ENCODE measurements at regions not wholly inside any gene's neighbourhood (a gene's known extent, or its start where the extent isn't known, plus 50 kb on each side); places are given as distances from the start of the nearest gene placed in this dataset.

GRCh38 chr12:43063650-43064049, 474.1 kb upstream of the PRICKLE1 start:
- Histone ChIP-seq H3K36me3 (ENCODE audit: control insufficient read depth in 2 of 2, extremely low read depth in 1 of 2, insufficient read depth in 2 of 2, low read length in 2 of 2) (no peaks in the 10 kb centered on the region), H3K27me3 (ENCODE audit: control insufficient read depth in 2 of 2, insufficient read depth in 2 of 2, low read length in 2 of 2) (no peaks in the 10 kb centered on the region), H2AFZ (ENCODE audit: low read depth, low read length) (no peak overlapping the region), H3K79me2 (ENCODE audit: control insufficient read depth, insufficient read depth, low read length) (no peaks in the 10 kb centered on the region), H3K4me3 (replicated peaks in 1 of 3; ENCODE audit: insufficient read depth in 1 of 3, low read depth in 1 of 3, low read length in 3 of 3) (no peak overlapping the region), H4K20me1 (replicated peaks; ENCODE audit: control insufficient read depth, extremely low read depth, insufficient read depth, low read length) (no peaks in the 10 kb centered on the region), H3K9me3 (replicated peaks; ENCODE audit: control insufficient read depth, insufficient read depth, low read length) (no peaks in the 10 kb centered on the region), H3K27ac (ENCODE audit: insufficient read depth, low read depth, low read length) (no peak overlapping the region), H3K9me1 (replicated peaks; ENCODE audit: control insufficient read depth, extremely low read depth, insufficient read depth, low read length) (no peaks in the 10 kb centered on the region), H3K4me2 (ENCODE audit: insufficient read depth, low read length) (no peak overlapping the region), H3K4me1 (ENCODE audit: control insufficient read depth, extremely low read depth, insufficient read depth, low read length) (no peaks in the 10 kb centered on the region), H3K9ac (replicated peaks; ENCODE audit: extremely low read depth, insufficient read depth, low read length) (no peak overlapping the region)
- no peak for FAIRE-seq
- DNase-seq (ENCODE audit: low read depth, low spot score) = no peak
- dilution Hi-C loops (cut with MboI; ENCODE audit: extremely low pct_ligation_motif_present, low sequenced_read_pairs) (no loop called here), intact Hi-C loops (cut with micrococcal nuclease) (no loop called here)
- TF ChIP-seq GATA2 (IDR thresholded peaks at IDR 0.05; ENCODE audit: insufficient read depth, insufficient read length, low read depth, low read length) (no peak), MYC (IDR thresholded peaks at IDR 0.05; ENCODE audit: low read depth, low read length) (no peak), JUN (IDR thresholded peaks at IDR 0.05; ENCODE audit: borderline replicate concordance, insufficient read depth, insufficient read length, low read depth) (no peak), POLR2A (IDR thresholded peaks at IDR 0.05; ENCODE audit: low read depth, low read length) (no peak), CTCF (IDR thresholded peaks at IDR 0.05; ENCODE audit: extremely low read depth in 1 of 2, insufficient read depth in 1 of 2, low read depth in 1 of 2, low read length in 2 of 2) (no peak)
- POLR2A ChIA-PET = no interaction called here
- no TSS peak for BruUV-seq (replicated peaks)
- CTCF ChIA-PET = no interaction called here

GRCh38 chr12:43062201-43062895, 472.8 kb upstream of the PRICKLE1 start:
- Histone ChIP-seq H3K4me2 (ENCODE audit: insufficient read depth, low read length) (no peak overlapping the region), H3K79me2 (ENCODE audit: control insufficient read depth, insufficient read depth, low read length) (no peaks in the 10 kb centered on the region), H3K9me3 (replicated peaks; ENCODE audit: control insufficient read depth, insufficient read depth, low read length) (no peaks in the 10 kb centered on the region), H3K36me3 (ENCODE audit: control insufficient read depth in 2 of 2, extremely low read depth in 1 of 2, insufficient read depth in 2 of 2, low read length in 2 of 2) (no peaks in the 10 kb centered on the region), H3K4me1 (ENCODE audit: control insufficient read depth, extremely low read depth, insufficient read depth, low read length) (no peaks in the 10 kb centered on the region), H2AFZ (ENCODE audit: low read depth, low read length) (no peak overlapping the region), H4K20me1 (replicated peaks; ENCODE audit: control insufficient read depth, extremely low read depth, insufficient read depth, low read length) (no peaks in the 10 kb centered on the region), H3K9me1 (replicated peaks; ENCODE audit: control insufficient read depth, extremely low read depth, insufficient read depth, low read length) (no peaks in the 10 kb centered on the region), H3K4me3 (replicated peaks in 1 of 3; ENCODE audit: insufficient read depth in 1 of 3, low read depth in 1 of 3, low read length in 3 of 3) (no peak overlapping the region), H3K27ac (ENCODE audit: insufficient read depth, low read depth, low read length) (no peak overlapping the region), H3K9ac (replicated peaks; ENCODE audit: extremely low read depth, insufficient read depth, low read length) (no peak overlapping the region), H3K27me3 (ENCODE audit: control insufficient read depth in 2 of 2, insufficient read depth in 2 of 2, low read length in 2 of 2) (no peaks in the 10 kb centered on the region)
- FAIRE-seq = no peak
- dilution Hi-C loops (cut with MboI; ENCODE audit: extremely low pct_ligation_motif_present, low sequenced_read_pairs) = no loop called here
- DNase-seq (ENCODE audit: low read depth, low spot score) = no peak
- TF ChIP-seq FOS (IDR thresholded peaks at IDR 0.05; ENCODE audit: borderline replicate concordance, insufficient read depth, low read length) (no peak), POLR2A (IDR thresholded peaks at IDR 0.05; ENCODE audit: low read depth, low read length) (no peak), JUN (IDR thresholded peaks at IDR 0.05; ENCODE audit: borderline replicate concordance, insufficient read depth, insufficient read length, low read depth) (no peak), POLR2AphosphoS5 (IDR thresholded peaks at IDR 0.05; ENCODE audit: insufficient read depth, low read depth, low read length) (no peak), MAX (IDR thresholded peaks at IDR 0.05; ENCODE audit: insufficient read depth, insufficient read length) (no peak), GATA2 (IDR thresholded peaks at IDR 0.05; ENCODE audit: insufficient read depth, insufficient read length, low read depth, low read length) (no peak), EZH2 (IDR thresholded peaks at IDR 0.05; ENCODE audit: borderline replicate concordance, low read depth, low read length, severe bottlenecking) (no peak), CTCF (IDR thresholded peaks at IDR 0.05; ENCODE audit: extremely low read depth in 1 of 2, insufficient read depth in 1 of 2, low read depth in 1 of 2, low read length in 2 of 2) (no peak), MYC (IDR thresholded peaks at IDR 0.05; ENCODE audit: low read depth, low read length) (no peak)
- intact Hi-C loops (cut with micrococcal nuclease) = no loop called here
- POLR2A ChIA-PET = no interaction called here
- BruUV-seq (replicated peaks) = no TSS peak
- CTCF ChIA-PET = no interaction called here

Measured in endothelial cell of umbilical vein (primary cell).